ENCODE measurements at regions not wholly inside any gene's neighbourhood (a gene's known extent, or its start where the extent isn't known, plus 50 kb on each side); places are given as distances from the start of the nearest gene placed in this dataset.
A peak's percentile ranks its signal among the peaks of the same experiment; 100 is the strongest.

DNA sequence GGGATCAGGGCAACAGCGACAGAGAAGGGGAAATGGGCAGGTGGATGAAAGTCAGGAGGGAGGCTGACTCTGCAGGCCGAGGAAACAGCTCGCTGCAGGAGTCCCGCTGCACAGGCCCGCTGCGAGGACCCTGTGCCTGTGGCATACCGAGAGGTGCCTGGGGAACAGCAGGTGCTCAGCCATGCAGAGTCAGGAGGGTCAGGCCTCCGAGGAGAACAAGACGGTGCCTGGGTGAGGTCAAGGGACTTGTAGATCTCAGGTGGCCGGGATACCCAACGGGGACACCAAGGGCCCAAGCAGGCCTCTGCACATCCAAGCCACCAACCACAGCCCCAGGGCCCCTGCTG lies 67.5 kb downstream of the NCOR2 start:
- peaks cover 86% of the 10 kb centered on the region for H3K79me2 ChIP-seq (ENCODE audit: insufficient read depth, low read length)
- peaks cover 12% of the 10 kb centered on the region for H3K4me1 ChIP-seq (ENCODE audit: insufficient read depth, low read length, poor library complexity, severe bottlenecking)
- H3K4me2 ChIP-seq (ENCODE audit: low read depth, low read length, poor library complexity, severe bottlenecking), result no peak overlapping the region
- H3K4me3 ChIP-seq (ENCODE audit: low read length, poor library complexity, severe bottlenecking), result no peak overlapping the region
- H4K20me1 ChIP-seq (ENCODE audit: insufficient read depth, low read length, poor library complexity, severe bottlenecking), result peaks cover 49% of the 10 kb centered on the region
- no peaks in the 10 kb centered on the region for H3F3A ChIP-seq (ENCODE audit: low read depth)
- H3K27me3 ChIP-seq (ENCODE audit: insufficient read depth, low read length, poor library complexity, severe bottlenecking), result no peaks in the 10 kb centered on the region
- H3K9me2 ChIP-seq (replicated peaks; ENCODE audit: low read depth, low read length), result no peaks in the 10 kb centered on the region
- no peak overlapping the region for H2AFZ ChIP-seq (ENCODE audit: low read length)
- no peak for TF ChIP-seq EZH2phosphoT487 (IDR thresholded peaks at IDR 0.05; ENCODE audit: borderline replicate concordance)
- TF ChIP-seq CTCF (conservative IDR thresholded peaks at IDR 0.05; ENCODE audit: low read length), result no peak
- no peaks in the 10 kb centered on the region for H3K9me3 ChIP-seq (ENCODE audit: insufficient read depth, low read depth, low read length)
- H3K9ac ChIP-seq (ENCODE audit: low read depth, low read length, poor library complexity, severe bottlenecking), result no peak overlapping the region
- no peaks in the 10 kb centered on the region; the same call in 1 of the 2 replicates for H3K36me3 ChIP-seq (ENCODE audit: insufficient read depth, low read length)

GRCh38 chr12:124499190-124499753 lies 68.1 kb downstream of the NCOR2 start:
- peaks cover 85% of the 10 kb centered on the region for H3K79me2 ChIP-seq (ENCODE audit: insufficient read depth, low read length)
- H4K20me1 ChIP-seq (ENCODE audit: insufficient read depth, low read length, poor library complexity, severe bottlenecking), result peaks cover 53% of the 10 kb centered on the region
- no peak overlapping the region for H3K4me2 ChIP-seq (ENCODE audit: low read depth, low read length, poor library complexity, severe bottlenecking)
- H3K36me3 ChIP-seq (ENCODE audit: insufficient read depth, low read length), result peaks cover 5% of the 10 kb centered on the region; the same call in 1 of the 2 replicates
- H3K4me1 ChIP-seq (ENCODE audit: insufficient read depth, low read length, poor library complexity, severe bottlenecking), result peaks cover 12% of the 10 kb centered on the region
- no peaks in the 10 kb centered on the region for H3K27me3 ChIP-seq (ENCODE audit: insufficient read depth, low read length, poor library complexity, severe bottlenecking)
- H3K9ac ChIP-seq (ENCODE audit: low read depth, low read length, poor library complexity, severe bottlenecking), result no peak overlapping the region
- TF ChIP-seq CTCF (conservative IDR thresholded peaks at IDR 0.05; ENCODE audit: low read length) (peak; percentile 40), EZH2phosphoT487 (IDR thresholded peaks at IDR 0.05; ENCODE audit: borderline replicate concordance) (no peak)
- H2AFZ ChIP-seq (ENCODE audit: low read length), result no peak overlapping the region
- no peak overlapping the region for H3K4me3 ChIP-seq (ENCODE audit: low read length, poor library complexity, severe bottlenecking)
- no peaks in the 10 kb centered on the region for H3K9me2 ChIP-seq (replicated peaks; ENCODE audit: low read depth, low read length)
- H3K9me3 ChIP-seq (ENCODE audit: insufficient read depth, low read depth, low read length), result no peaks in the 10 kb centered on the region
- no peaks in the 10 kb centered on the region for H3F3A ChIP-seq (ENCODE audit: low read depth)

DNA sequence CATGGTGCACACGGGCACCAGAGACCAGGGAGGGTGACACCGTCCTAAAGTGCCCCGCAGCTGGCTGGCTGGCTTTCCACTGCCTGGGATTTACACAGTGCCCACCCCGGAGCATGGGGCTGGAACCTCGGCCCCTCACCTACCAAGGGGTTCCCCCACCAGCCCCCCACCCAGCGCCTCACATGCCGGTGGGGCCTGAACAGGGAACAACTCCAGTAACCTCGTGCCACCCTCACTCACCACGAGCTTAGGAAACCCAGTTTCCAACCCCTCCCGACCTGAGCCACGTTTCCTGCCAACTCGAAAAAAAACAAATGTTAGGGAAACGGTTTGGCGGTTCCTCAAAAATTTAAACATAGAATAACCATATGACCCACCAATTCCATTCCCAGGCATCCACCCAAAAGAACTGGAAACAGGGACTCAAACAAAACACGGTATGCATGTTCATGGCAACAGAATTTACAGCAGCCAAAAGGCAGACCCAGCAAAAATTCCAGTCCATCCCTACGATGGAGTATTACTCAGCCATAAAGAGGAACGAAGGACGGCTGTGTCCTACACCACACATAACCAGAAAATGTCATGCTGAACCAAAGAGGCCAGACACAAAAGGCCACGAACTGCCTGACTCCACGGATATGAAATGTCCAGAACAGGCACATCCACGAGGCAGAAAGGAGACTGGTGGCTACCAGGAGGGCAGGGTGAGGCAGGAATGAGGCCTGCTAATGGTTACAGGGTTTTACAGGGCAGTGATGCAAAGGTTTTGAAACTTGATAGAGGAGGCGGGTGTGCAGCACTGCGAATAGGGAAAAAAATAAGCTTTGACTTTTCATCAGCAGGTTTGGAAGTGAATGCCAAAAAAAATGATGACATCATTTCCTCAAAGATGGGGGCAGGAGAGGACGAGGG lies 68.9 kb downstream of the NCOR2 start:
- no peaks in the 10 kb centered on the region for H3K9me2 ChIP-seq (replicated peaks; ENCODE audit: low read depth, low read length)
- peaks cover 81% of the 10 kb centered on the region for H3K79me2 ChIP-seq (ENCODE audit: insufficient read depth, low read length)
- no peak overlapping the region for H3K9ac ChIP-seq (ENCODE audit: low read depth, low read length, poor library complexity, severe bottlenecking)
- peaks cover 12% of the 10 kb centered on the region; the same call in 1 of the 2 replicates for H3K36me3 ChIP-seq (ENCODE audit: insufficient read depth, low read length)
- H3K27me3 ChIP-seq (ENCODE audit: insufficient read depth, low read length, poor library complexity, severe bottlenecking), result no peaks in the 10 kb centered on the region
- H2AFZ ChIP-seq (ENCODE audit: low read length), result no peak overlapping the region
- TF ChIP-seq EZH2phosphoT487 (IDR thresholded peaks at IDR 0.05; ENCODE audit: borderline replicate concordance), result no peak
- TF ChIP-seq CTCF (conservative IDR thresholded peaks at IDR 0.05; ENCODE audit: low read length), result no peak
- H3F3A ChIP-seq (ENCODE audit: low read depth), result no peaks in the 10 kb centered on the region
- H4K20me1 ChIP-seq (ENCODE audit: insufficient read depth, low read length, poor library complexity, severe bottlenecking), result peaks cover 49% of the 10 kb centered on the region
- H3K4me2 ChIP-seq (ENCODE audit: low read depth, low read length, poor library complexity, severe bottlenecking), result no peak overlapping the region
- H3K9me3 ChIP-seq (ENCODE audit: insufficient read depth, low read depth, low read length), result no peaks in the 10 kb centered on the region
- peaks cover 12% of the 10 kb centered on the region for H3K4me1 ChIP-seq (ENCODE audit: insufficient read depth, low read length, poor library complexity, severe bottlenecking)
- no peak overlapping the region for H3K4me3 ChIP-seq (ENCODE audit: low read length, poor library complexity, severe bottlenecking)

Measured in Loucy (cell line).